IPS-NIHi11 (cell line): ENCODE measurements at regions not wholly inside any gene's neighbourhood (a gene's known extent, or its start where the extent isn't known, plus 50 kb on each side); places are given as distances from the start of the nearest gene placed in this dataset.

Experiments used
- DNase-seq: peaks from one replicate; pipeline ENCODE4 v3.0.0; 2012; ENCODE audit warnings: mixed read lengths, low spot score

DNA sequence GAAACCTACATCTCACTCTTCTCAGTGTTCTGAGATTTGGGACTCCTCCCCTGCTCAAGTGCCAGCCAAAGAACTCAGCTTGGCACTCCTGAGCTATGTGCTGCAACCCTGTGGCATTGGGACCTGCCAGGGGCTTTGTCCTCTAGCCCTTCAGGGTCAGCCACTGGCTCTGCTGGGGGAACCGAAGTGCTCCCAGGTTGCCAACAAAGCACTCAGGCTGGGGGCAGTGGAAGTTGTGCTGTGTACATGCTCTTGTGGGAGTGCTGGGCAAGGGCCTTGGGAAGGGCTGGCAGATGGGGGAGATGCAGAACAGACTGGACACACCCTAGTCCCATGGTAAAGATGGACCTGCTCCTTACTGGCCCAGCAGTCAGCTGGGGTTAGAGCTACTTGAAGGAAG, 498.6 kb downstream of the CAAP1 start:
- no peak for DNase-seq

DNA sequence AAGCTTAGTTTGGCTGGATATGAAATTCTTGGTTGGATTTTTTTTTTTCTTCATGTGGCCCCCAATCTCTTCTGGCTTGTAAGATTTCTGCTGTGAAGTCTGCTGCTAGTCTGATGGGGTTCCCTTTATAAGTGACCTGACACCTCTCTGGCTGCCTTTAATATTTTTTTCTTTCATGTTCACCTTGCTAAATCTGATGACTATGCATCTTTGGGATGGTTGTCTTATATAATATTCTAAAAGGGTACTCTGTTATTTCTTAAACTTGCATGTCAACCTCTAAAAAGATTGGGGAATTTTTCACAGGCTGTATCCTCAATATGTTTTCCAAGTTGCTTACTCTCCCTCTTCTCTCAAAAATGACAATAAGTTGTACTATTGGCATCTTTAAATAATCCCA, 500.0 kb downstream of the CAAP1 start:
- no peak for DNase-seq

DNA sequence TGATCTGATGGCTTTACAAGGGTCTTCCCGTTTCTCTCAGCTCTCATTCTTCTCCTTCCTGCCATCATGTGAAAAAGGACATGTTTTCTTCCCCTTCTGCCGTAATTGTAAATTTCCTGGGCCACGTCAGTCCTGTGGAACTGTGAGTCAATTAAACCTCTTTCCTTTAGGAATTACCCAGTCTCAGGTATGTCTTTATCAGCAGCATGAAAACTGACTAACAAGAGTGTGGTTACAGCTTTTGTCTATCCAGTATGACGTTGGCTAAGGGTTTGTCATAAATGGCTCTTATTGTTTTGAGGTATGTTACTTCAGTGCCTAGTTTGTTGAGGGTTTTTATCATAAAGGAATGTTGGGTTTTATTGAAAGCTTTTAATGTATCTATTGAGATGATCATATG, 501.6 kb downstream of the CAAP1 start:
- no peak for DNase-seq

DNA sequence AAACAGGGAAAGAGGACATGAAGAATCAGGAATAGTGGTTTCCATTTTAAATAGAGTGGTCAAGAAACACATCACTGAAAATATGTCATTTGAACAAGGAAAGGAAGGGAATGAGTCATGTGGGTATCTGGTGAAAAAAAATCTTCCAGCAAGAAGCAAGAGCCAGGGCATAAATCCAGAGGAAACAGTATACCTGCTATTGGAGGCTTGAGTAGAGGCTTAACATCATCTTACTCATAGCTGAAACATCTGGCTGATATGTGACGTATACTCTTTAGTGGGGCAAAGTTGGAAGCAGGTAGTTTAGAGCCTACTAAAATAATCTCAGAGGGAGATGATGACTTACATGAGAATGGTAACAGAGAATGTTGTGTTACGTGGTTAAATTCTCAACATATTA, 517.2 kb downstream of the CAAP1 start:
- DNase-seq = no peak

GRCh38 chr9:26373616-26374015, 519.0 kb downstream of the CAAP1 start:
- no peak for DNase-seq

- DNase-seq = no peak
These were observed 521.4 kb downstream of the CAAP1 start for GRCh38 chr9:26371236-26371635.

GRCh38 chr9:26369093-26369492, 523.5 kb downstream of the CAAP1 start:
- no peak for DNase-seq

- DNase-seq = no peak
These were observed 524.4 kb downstream of the CAAP1 start for GRCh38 chr9:26368241-26368640.

GRCh38 chr9:26361010-26361409, 531.6 kb downstream of the CAAP1 start:
- DNase-seq = no peak

DNA sequence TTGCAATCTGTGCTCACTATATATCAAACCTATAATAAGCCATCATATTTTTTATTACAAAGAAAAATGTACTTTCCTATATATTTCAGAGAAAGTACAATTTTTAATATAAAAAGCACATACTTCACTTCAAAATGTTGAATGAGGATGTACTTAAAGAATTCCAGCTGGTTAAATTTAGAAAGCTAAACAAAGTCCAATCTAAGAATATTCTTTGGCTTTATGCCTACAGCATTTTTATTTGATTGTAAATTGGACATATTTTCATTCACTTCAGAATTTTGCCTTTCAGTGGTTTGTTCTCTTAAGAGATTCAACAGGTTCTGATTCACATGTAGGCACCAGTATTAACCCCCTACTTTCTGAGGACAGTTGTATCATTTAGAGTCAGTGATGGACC, 533.8 kb downstream of the CAAP1 start:
- DNase-seq = no peak

GRCh38 chr9:26357803-26358344, 534.7 kb downstream of the CAAP1 start:
- DNase-seq = no peak

DNA sequence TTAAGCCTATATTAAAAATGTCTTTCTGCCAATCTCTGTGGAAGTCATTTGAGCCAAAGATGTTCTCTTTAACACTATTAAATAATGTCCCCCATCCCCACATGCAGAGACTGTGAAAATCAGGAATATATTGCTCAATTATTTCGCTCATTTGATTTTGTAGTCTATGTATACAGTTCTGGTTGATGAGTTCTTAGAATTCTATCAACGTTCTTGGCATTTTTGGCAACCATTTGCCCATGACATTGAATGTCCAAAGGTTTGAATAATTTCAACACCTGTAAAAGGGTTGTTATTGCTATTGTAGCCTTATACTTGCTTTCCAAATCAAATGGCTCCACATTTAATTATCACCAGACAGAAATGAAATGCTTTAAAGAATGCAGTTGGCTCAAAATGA, 536.1 kb downstream of the CAAP1 start:
- no peak for DNase-seq

- DNase-seq = no peak
These were observed 545.6 kb downstream of the CAAP1 start for GRCh38 chr9:26346942-26347477.

DNA sequence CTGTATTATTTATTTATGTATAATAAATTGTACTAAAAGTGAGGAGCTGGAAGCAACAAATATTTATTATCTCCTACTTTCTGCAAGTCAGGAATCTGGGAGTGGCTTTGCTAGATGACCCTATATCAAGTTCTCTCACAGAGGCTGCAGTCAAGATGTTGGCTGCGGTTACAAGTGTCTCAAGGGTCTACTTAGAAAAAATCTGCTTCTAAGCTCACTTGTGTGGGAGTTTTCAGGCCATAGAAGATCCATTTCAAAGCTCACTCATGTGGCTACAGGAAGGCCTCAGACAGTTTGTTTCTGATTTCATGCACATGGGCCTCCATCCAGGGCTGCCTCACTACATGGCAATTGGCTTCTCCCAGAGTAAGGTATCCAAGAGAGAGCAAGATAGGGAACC, 551.1 kb downstream of the CAAP1 start:
- DNase-seq = no peak

GRCh38 chr9:26339796-26340195, 552.8 kb downstream of the CAAP1 start:
- DNase-seq = no peak

DNA sequence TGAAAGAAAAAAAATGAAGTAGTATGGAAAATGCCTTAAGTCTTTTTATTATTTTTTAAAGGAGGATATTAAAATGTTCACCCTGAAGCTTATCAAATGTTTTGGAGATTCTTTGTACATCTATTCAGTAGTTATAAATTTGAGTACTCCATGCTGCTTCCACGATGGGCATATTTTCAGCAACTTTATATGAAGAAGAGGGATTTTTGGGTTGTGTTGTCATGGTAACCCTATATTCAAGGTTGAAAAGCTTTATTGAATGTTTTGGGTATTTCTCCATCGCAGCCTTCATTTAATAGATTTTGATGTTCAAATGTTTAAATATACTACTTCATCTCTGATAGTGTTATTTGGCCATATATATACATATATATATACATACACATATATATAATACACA, 557.5 kb downstream of the CAAP1 start:
- DNase-seq = no peak

- DNase-seq = no peak
These were observed 557.9 kb downstream of the CAAP1 start for GRCh38 chr9:26334706-26335105.

- DNase-seq = no peak
These were observed 561.4 kb downstream of the CAAP1 start for GRCh38 chr9:26331223-26331622.

DNA sequence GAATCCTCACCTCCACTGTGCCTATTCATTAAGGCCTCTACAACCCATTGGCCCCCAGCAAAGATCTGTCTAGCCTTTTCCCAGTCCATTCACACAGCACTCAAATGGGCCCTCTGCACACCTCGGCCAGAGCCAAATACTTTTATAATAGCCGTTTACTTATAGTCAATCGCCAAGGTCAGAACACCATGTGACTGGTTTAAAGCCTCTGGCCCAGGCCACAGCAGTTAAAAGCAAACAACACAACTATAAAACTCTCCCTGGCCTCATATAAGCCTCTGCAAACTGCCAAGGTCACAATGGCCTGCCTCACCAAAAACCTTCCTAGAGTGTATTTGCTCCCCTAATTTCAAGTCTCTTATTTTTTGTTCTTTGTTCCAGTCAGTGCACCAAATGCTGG, 562.6 kb downstream of the CAAP1 start:
- no peak for DNase-seq

DNA sequence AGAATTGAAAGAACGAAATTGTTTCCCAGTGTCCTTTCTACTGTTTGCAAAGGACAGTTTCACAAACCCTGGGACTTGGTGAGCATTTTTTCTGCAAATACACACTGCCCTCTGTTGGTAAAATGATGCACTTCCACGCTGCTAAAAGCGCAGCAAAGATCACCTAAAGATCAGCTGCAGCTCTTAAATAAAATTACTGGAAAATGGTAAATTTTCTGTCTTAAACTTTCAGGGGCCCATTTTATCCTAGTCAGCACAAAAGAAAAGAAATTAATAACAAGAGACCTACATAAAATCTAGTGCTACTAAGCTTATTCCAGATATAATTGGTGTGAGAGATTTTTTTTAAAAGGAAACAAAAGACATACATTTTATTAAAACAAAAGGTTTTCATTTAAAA, 566.0 kb downstream of the CAAP1 start:
- DNase-seq = peak; percentile 49

- no peak for DNase-seq
These were observed 567.2 kb downstream of the CAAP1 start for GRCh38 chr9:26325444-26325829.

DNA sequence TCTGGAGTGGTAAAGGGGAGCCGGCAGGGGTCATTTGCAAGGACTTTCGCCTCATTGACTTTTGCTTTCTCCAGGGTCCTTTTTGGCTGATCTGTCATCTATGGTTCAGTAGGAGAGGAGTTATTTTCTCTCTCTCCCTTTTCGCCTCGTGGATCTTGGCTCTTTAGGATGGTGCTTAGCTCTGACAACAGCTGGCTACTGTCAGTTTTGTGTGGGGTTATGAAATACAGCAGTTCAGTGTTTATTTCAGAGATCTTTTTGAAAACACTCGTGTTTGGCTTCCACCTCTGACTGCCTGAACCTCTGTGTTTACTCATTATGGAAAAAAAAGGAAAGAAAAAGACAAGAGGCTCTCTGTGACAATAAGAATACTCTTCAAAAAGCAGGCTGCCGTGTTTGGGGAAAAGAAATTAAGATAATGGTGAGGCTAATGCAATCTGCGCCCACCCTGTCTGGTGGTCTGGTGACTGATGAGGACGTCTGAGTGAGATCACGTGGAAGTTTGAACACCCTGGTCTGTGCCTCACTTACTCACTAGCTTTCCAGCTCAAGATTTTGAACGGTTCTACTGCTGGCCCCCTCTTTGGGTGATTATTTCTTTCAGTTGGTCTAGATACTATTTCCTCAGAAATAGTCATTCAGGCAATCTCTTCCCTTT, 567.7 kb downstream of the CAAP1 start:
- DNase-seq = no peak

GRCh38 chr9:26321935-26322334, 570.7 kb downstream of the CAAP1 start:
- DNase-seq = no peak

DNA sequence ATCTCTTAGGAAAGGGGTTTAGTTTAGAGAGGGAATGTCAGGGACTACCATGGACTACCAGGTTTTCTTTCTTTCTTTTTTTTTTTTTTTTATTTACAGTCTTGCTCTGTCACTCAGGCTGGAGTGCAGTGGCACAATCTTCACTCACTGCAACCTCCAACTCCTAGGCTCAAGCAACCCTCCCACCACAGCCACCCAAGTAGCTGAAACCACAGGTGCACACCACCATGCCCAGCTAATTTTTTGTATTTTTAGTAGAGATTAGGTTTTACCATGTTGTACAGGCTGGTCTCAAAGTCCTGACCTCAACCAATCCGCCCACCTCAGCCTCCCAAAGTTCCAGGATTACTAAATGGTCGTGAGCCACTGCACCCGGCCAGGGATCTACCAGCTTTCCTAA, 572.7 kb downstream of the CAAP1 start:
- DNase-seq = no peak
